ENCODE measurements at regions not wholly inside any gene's neighbourhood (a gene's known extent, or its start where the extent isn't known, plus 50 kb on each side); places are given as distances from the start of the nearest gene placed in this dataset.

- H2AFZ ChIP-seq (ENCODE audit: low read depth, low read length): no peak overlapping the region
- no peak overlapping the region for H3K14ac ChIP-seq (ENCODE audit: low read length in 2 of 2)
- no peak overlapping the region for H2AK5ac ChIP-seq (ENCODE audit: low read length, severe bottlenecking)
- no peak overlapping the region for H4K91ac ChIP-seq (ENCODE audit: low read length)
- H3K79me1 ChIP-seq (replicated peaks; ENCODE audit: low read length, poor library complexity, severe bottlenecking): no peaks in the 10 kb centered on the region
- 50% methylated on average over 1 of the region's 1 CpG for WGBS
- H3K4me2 ChIP-seq (ENCODE audit: low read length, poor library complexity, severe bottlenecking): no peak overlapping the region
- H3K9ac ChIP-seq (ENCODE audit: low read length): no peak overlapping the region
- H3K27me3 ChIP-seq (ENCODE audit: control insufficient read depth in 1 of 2, insufficient read depth in 1 of 2, low read length in 2 of 2): no peaks in the 10 kb centered on the region
- no peak overlapping the region for H3K23ac ChIP-seq (ENCODE audit: low read length in 2 of 2)
- DNase-seq: no peak
- H3K9me3 ChIP-seq (ENCODE audit: control insufficient read depth, low read length): no peaks in the 10 kb centered on the region
- H4K8ac ChIP-seq (ENCODE audit: low read length): no peak overlapping the region
- H3K36me3 ChIP-seq (ENCODE audit: control insufficient read depth in 1 of 2, insufficient read depth in 2 of 2, low read depth in 1 of 2, low read length in 2 of 2): no peaks in the 10 kb centered on the region
- H3K4me1 ChIP-seq (ENCODE audit: control insufficient read depth, insufficient read depth, low read depth, low read length): no peaks in the 10 kb centered on the region
- H2BK120ac ChIP-seq (ENCODE audit: low read depth, low read length): no peak overlapping the region
- no peak overlapping the region for H3K4me3 ChIP-seq (ENCODE audit: insufficient read depth in 1 of 2, low read depth in 1 of 2, low read length in 2 of 2)
- no peak overlapping the region for H2BK5ac ChIP-seq (ENCODE audit: low read depth, low read length, poor library complexity, severe bottlenecking)
- H3K27ac ChIP-seq (ENCODE audit: low read length, poor library complexity, severe bottlenecking): no peak overlapping the region
- no peak overlapping the region for H3K18ac ChIP-seq (ENCODE audit: low read depth in 1 of 2, low read length in 2 of 2)
- no peak overlapping the region for H3K4ac ChIP-seq (ENCODE audit: low read depth in 1 of 2, low read length in 2 of 2)
- no peak overlapping the region for H2BK15ac ChIP-seq (ENCODE audit: low read depth, poor library complexity, severe bottlenecking)
- H2BK12ac ChIP-seq (ENCODE audit: low read length in 2 of 2): no peak overlapping the region
Measured at GRCh38 chr6:155561257-155561965, 105.8 kb upstream of the NOX3 start.

DNA sequence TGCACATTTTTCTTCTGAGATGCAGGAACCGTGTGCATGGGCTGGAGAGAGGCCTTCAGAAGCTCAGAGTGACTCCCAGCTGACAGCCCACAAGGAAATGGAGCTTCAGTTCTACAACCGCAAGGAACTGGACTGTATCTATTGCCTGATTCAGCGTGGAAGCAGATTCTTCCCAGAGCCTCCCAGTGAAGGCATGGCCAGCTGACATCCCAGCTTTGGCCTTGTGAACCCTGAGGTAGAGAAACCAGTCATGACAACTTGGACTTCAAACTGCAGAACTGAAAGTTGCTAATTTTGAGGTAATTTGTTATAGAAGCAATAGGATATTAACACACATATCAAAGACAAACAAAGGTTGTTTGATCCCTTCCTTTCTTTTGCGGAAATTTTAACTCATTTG, 94.3 kb upstream of the NOX3 start:
- Histone ChIP-seq H2BK5ac (ENCODE audit: low read depth, low read length, poor library complexity, severe bottlenecking) (no peak overlapping the region), H2AK5ac (ENCODE audit: low read length, severe bottlenecking) (no peak overlapping the region), H2AFZ (ENCODE audit: low read depth, low read length) (no peak overlapping the region), H4K91ac (ENCODE audit: low read length) (no peak overlapping the region), H2BK120ac (ENCODE audit: low read depth, low read length) (no peak overlapping the region), H3K4me2 (ENCODE audit: low read length, poor library complexity, severe bottlenecking) (no peak overlapping the region), H3K14ac (ENCODE audit: low read length in 2 of 2) (no peak overlapping the region), H3K27ac (ENCODE audit: low read length, poor library complexity, severe bottlenecking) (no peak overlapping the region), H3K9me3 (ENCODE audit: control insufficient read depth, low read length) (no peaks in the 10 kb centered on the region), H3K9ac (ENCODE audit: low read length) (no peak overlapping the region), H3K4me1 (ENCODE audit: control insufficient read depth, insufficient read depth, low read depth, low read length) (no peaks in the 10 kb centered on the region), H3K79me1 (replicated peaks; ENCODE audit: low read length, poor library complexity, severe bottlenecking) (no peaks in the 10 kb centered on the region), H3K4ac (ENCODE audit: low read depth in 1 of 2, low read length in 2 of 2) (no peak overlapping the region), H3K4me3 (ENCODE audit: insufficient read depth in 1 of 2, low read depth in 1 of 2, low read length in 2 of 2) (no peak overlapping the region), H3K27me3 (ENCODE audit: control insufficient read depth in 1 of 2, insufficient read depth in 1 of 2, low read length in 2 of 2) (no peaks in the 10 kb centered on the region), H2BK15ac (ENCODE audit: low read depth, poor library complexity, severe bottlenecking) (no peak overlapping the region), H3K18ac (ENCODE audit: low read depth in 1 of 2, low read length in 2 of 2) (no peak overlapping the region), H3K36me3 (ENCODE audit: control insufficient read depth in 1 of 2, insufficient read depth in 2 of 2, low read depth in 1 of 2, low read length in 2 of 2) (no peaks in the 10 kb centered on the region), H2BK12ac (ENCODE audit: low read length in 2 of 2) (no peak overlapping the region), H3K23ac (ENCODE audit: low read length in 2 of 2) (no peak overlapping the region), H4K8ac (ENCODE audit: low read length) (no peak overlapping the region)
- no peak for DNase-seq
- WGBS: 80% methylated on average over 4 of the region's 4 CpGs

DNA sequence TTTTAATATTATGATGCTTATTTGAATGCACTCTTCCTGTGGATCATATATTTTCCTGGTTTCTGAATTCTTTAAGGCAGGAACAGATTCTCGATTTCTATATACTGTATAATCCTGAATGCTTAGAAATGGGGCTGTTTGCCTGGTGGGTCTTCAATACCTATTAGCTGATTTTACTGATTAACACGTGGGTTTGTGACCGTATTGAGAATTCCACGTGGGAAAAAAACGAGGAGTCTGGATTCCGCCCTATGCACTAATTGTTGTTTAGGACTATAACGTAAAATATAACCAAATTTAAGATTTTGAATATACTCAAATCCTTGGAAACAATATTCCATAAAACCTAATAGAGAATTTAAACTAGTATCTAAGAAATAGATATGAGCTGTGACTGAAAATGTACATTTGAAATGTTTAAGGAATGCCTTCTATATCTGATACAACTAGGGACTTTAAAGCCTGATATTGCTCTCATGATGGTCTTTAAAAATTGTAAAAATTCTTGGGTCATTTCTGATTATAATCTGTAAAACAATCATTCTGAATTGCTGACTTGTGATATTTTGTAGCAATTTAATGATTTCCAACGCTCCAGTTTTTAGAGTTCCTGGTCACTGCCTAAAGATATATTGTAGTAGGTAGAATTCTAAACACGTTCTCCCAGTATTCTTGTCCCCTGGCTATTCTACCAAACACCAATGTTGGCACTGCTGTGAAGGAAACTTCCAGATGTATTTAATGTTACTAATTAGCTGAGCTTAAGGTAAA, 93.6 kb upstream of the NOX3 start:
- H3K27me3 ChIP-seq (ENCODE audit: control insufficient read depth in 1 of 2, insufficient read depth in 1 of 2, low read length in 2 of 2): no peaks in the 10 kb centered on the region
- no peak overlapping the region for H3K14ac ChIP-seq (ENCODE audit: low read length in 2 of 2)
- no peak overlapping the region for H3K4me2 ChIP-seq (ENCODE audit: low read length, poor library complexity, severe bottlenecking)
- no peaks in the 10 kb centered on the region for H3K79me1 ChIP-seq (replicated peaks; ENCODE audit: low read length, poor library complexity, severe bottlenecking)
- H3K18ac ChIP-seq (ENCODE audit: low read depth in 1 of 2, low read length in 2 of 2): no peak overlapping the region
- H4K8ac ChIP-seq (ENCODE audit: low read length): no peak overlapping the region
- H3K4me1 ChIP-seq (ENCODE audit: control insufficient read depth, insufficient read depth, low read depth, low read length): no peaks in the 10 kb centered on the region
- H3K9ac ChIP-seq (ENCODE audit: low read length): no peak overlapping the region
- H2BK120ac ChIP-seq (ENCODE audit: low read depth, low read length): no peak overlapping the region
- H2BK5ac ChIP-seq (ENCODE audit: low read depth, low read length, poor library complexity, severe bottlenecking): no peak overlapping the region
- H2BK12ac ChIP-seq (ENCODE audit: low read length in 2 of 2): no peak overlapping the region
- H3K4me3 ChIP-seq (ENCODE audit: insufficient read depth in 1 of 2, low read depth in 1 of 2, low read length in 2 of 2): no peak overlapping the region
- H2AK5ac ChIP-seq (ENCODE audit: low read length, severe bottlenecking): no peak overlapping the region
- H3K9me3 ChIP-seq (ENCODE audit: control insufficient read depth, low read length): no peaks in the 10 kb centered on the region
- WGBS: 100% methylated on average over 3 of the region's 9 CpGs
- no peak for DNase-seq
- no peak overlapping the region for H3K23ac ChIP-seq (ENCODE audit: low read length in 2 of 2)
- H3K4ac ChIP-seq (ENCODE audit: low read depth in 1 of 2, low read length in 2 of 2): no peak overlapping the region
- H2BK15ac ChIP-seq (ENCODE audit: low read depth, poor library complexity, severe bottlenecking): no peak overlapping the region
- no peaks in the 10 kb centered on the region for H3K36me3 ChIP-seq (ENCODE audit: control insufficient read depth in 1 of 2, insufficient read depth in 2 of 2, low read depth in 1 of 2, low read length in 2 of 2)
- no peak overlapping the region for H2AFZ ChIP-seq (ENCODE audit: low read depth, low read length)
- no peak overlapping the region for H3K27ac ChIP-seq (ENCODE audit: low read length, poor library complexity, severe bottlenecking)
- H4K91ac ChIP-seq (ENCODE audit: low read length): no peak overlapping the region

DNA sequence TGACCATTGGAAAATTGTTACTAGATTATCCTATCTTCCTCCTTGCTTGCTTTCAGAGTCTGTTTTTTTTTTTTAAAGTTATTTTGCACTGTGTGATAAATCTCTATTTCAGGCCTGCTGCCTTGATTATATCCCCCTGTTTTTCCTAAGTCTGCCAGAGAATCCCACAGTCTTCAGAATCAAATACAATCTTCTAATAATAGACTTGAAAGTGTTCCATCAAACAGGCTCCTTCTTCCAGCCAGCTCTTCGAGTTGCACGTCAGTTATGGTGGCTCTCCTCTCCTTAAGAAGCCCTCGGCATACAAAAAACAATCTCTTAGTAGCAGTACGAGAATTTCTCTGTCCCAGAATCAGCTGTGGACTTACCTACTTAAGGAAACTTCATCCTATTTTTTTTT, 92.9 kb upstream of the NOX3 start:
- H3K4me1 ChIP-seq (ENCODE audit: control insufficient read depth, insufficient read depth, low read depth, low read length): no peaks in the 10 kb centered on the region
- WGBS: 96% methylated on average over 4 of the region's 4 CpGs
- H3K23ac ChIP-seq (ENCODE audit: low read length in 2 of 2): no peak overlapping the region
- no peak overlapping the region for H3K4ac ChIP-seq (ENCODE audit: low read depth in 1 of 2, low read length in 2 of 2)
- H2BK12ac ChIP-seq (ENCODE audit: low read length in 2 of 2): no peak overlapping the region
- H2BK15ac ChIP-seq (ENCODE audit: low read depth, poor library complexity, severe bottlenecking): no peak overlapping the region
- no peaks in the 10 kb centered on the region for H3K36me3 ChIP-seq (ENCODE audit: control insufficient read depth in 1 of 2, insufficient read depth in 2 of 2, low read depth in 1 of 2, low read length in 2 of 2)
- H3K18ac ChIP-seq (ENCODE audit: low read depth in 1 of 2, low read length in 2 of 2): no peak overlapping the region
- no peak overlapping the region for H2AK5ac ChIP-seq (ENCODE audit: low read length, severe bottlenecking)
- H4K8ac ChIP-seq (ENCODE audit: low read length): no peak overlapping the region
- no peaks in the 10 kb centered on the region for H3K9me3 ChIP-seq (ENCODE audit: control insufficient read depth, low read length)
- H3K27me3 ChIP-seq (ENCODE audit: control insufficient read depth in 1 of 2, insufficient read depth in 1 of 2, low read length in 2 of 2): no peaks in the 10 kb centered on the region
- no peaks in the 10 kb centered on the region for H3K79me1 ChIP-seq (replicated peaks; ENCODE audit: low read length, poor library complexity, severe bottlenecking)
- H4K91ac ChIP-seq (ENCODE audit: low read length): no peak overlapping the region
- H3K27ac ChIP-seq (ENCODE audit: low read length, poor library complexity, severe bottlenecking): no peak overlapping the region
- H2BK5ac ChIP-seq (ENCODE audit: low read depth, low read length, poor library complexity, severe bottlenecking): no peak overlapping the region
- H2BK120ac ChIP-seq (ENCODE audit: low read depth, low read length): no peak overlapping the region
- no peak overlapping the region for H3K9ac ChIP-seq (ENCODE audit: low read length)
- no peak overlapping the region for H3K14ac ChIP-seq (ENCODE audit: low read length in 2 of 2)
- H3K4me3 ChIP-seq (ENCODE audit: insufficient read depth in 1 of 2, low read depth in 1 of 2, low read length in 2 of 2): no peak overlapping the region
- no peak overlapping the region for H3K4me2 ChIP-seq (ENCODE audit: low read length, poor library complexity, severe bottlenecking)
- H2AFZ ChIP-seq (ENCODE audit: low read depth, low read length): no peak overlapping the region
- no peak for DNase-seq
